ENCODE measurements at regions not wholly inside any gene's neighbourhood (a gene's known extent, or its start where the extent isn't known, plus 50 kb on each side); places are given as distances from the start of the nearest gene placed in this dataset.

- Histone ChIP-seq H2AK5ac (ENCODE audit: insufficient read length, low read length) (no peak overlapping the region), H3T11ph (ENCODE audit: low read length) (no peak overlapping the region), H3K14ac (ENCODE audit: insufficient read depth, low read length) (no peak overlapping the region), H3K4me1 (ENCODE audit: insufficient read depth, low read length) (no peaks in the 10 kb centered on the region), H3K23ac (ENCODE audit: insufficient read length, low read depth, low read length) (no peak overlapping the region), H2BK12ac (ENCODE audit: insufficient read length, low read depth, low read length) (no peak overlapping the region), H3K9ac (ENCODE audit: extremely low read depth, insufficient read length, low read length) (no peak overlapping the region), H2BK20ac (ENCODE audit: low read depth, low read length, poor library complexity, severe bottlenecking) (no peak overlapping the region), H2BK15ac (ENCODE audit: low read depth, low read length) (no peak overlapping the region), H3K4me2 (ENCODE audit: insufficient read depth, insufficient read length, low read length) (no peak overlapping the region), H4K8ac (replicated peaks; ENCODE audit: insufficient read length, low read depth, low read length) (no peak overlapping the region), H2AFZ (ENCODE audit: low read length) (no peak overlapping the region), H4K20me1 (ENCODE audit: control insufficient read depth, insufficient read depth, insufficient read length) (no peaks in the 10 kb centered on the region), H4K5ac (ENCODE audit: insufficient read length, low read depth, low read length) (no peak overlapping the region), H4K91ac (ENCODE audit: insufficient read length, low read depth, low read length) (no peak overlapping the region), H3K27me3 (ENCODE audit: insufficient read depth, low read length) (no peaks in the 10 kb centered on the region), H3K23me2 (ENCODE audit: insufficient read length, low read depth, low read length, poor library complexity, severe bottlenecking) (no peaks in the 10 kb centered on the region), H2BK5ac (ENCODE audit: insufficient read length, low read length) (no peak overlapping the region), H3K9me3 (ENCODE audit: control insufficient read depth, low read depth, low read length) (no peaks in the 10 kb centered on the region), H3K56ac (ENCODE audit: insufficient read length, low read depth, low read length) (no peak overlapping the region), H3K27ac (ENCODE audit: insufficient read length, low read depth, low read length) (no peak overlapping the region), H3K18ac (ENCODE audit: insufficient read length, low read depth, low read length) (no peak overlapping the region), H3K4ac (ENCODE audit: low read depth, low read length) (no peak overlapping the region), H3K79me1 (ENCODE audit: insufficient read depth, low read depth, low read length, poor library complexity, severe bottlenecking) (no peaks in the 10 kb centered on the region), H2BK120ac (ENCODE audit: low read depth, low read length, poor library complexity, severe bottlenecking) (no peak overlapping the region), H3K79me2 (ENCODE audit: insufficient read depth, low read length) (no peaks in the 10 kb centered on the region)
- H3K27me3 Mint-ChIP-seq (ENCODE audit: low read depth), result peaks cover 3% of the 10 kb centered on the region; the same call in 1 of the 2 replicates
- no peak overlapping the region for H3K4me3 Mint-ChIP-seq
- peaks cover 6 to 8% of the 10 kb centered on the region in 2 experiments; a peak in 2 of 5 replicates for H3K9me3 Mint-ChIP-seq
- WGBS (ENCODE audit: extremely low coverage, insufficient read length, low lambda C conversion rate), result no CpG with 5 or more reads among the region's 7 CpGs
- no peaks in the 10 kb centered on the region; a peak in 1 of 7 replicates for H3K36me3 Mint-ChIP-seq (ENCODE audit: insufficient read depth in 1 of 3, low read depth in 3 of 3)
- peak; percentile 70 for DNase-seq
- peak overlapping the region in 1 of 3 experiments; percentile 56; a peak in 1 of 7 replicates for H3K27ac Mint-ChIP-seq
- H3K4me1 Mint-ChIP-seq, result peaks cover 5 to 12% of the 10 kb centered on the region in 2 experiments; a peak in 3 of 4 replicates
- TF ChIP-seq CTCF (conservative IDR thresholded peaks at IDR 0.05), result no peak
Measured at GRCh38 chr10:42960491-42960990, 116.3 kb upstream of the RET start.

Measured in H9 (cell line).